ENCODE measurements at regions not wholly inside any gene's neighbourhood (a gene's known extent, or its start where the extent isn't known, plus 50 kb on each side); places are given as distances from the start of the nearest gene placed in this dataset.

GRCh38 chr2:207289295-207290018 lies 123.7 kb upstream of the KLF7 start:
- Mint-ChIP-seq H3K4me1 (peaks cover 1% of the 10 kb centered on the region), H3K36me3 (no peaks in the 10 kb centered on the region), H3K4me3 (no peak overlapping the region), H3K27me3 (ENCODE audit: low read depth in 3 of 3) (peaks cover 0 to 1% (median 0%) of the 10 kb centered on the region in 3 donors), H3K9me3 (no peaks in the 10 kb centered on the region), H3K27ac (no peak overlapping the region)
- no peak overlapping the region for H3K27ac ChIP-seq (ENCODE audit: low read depth in 1 of 2, low read length in 2 of 2)
- H3K4me3 ChIP-seq (replicated peaks in 1 of 3; ENCODE audit: low read depth in 2 of 3, low read length in 3 of 3) = no peak overlapping the region
- no peaks in the 10 kb centered on the region for H3K79me2 ChIP-seq (ENCODE audit: insufficient read depth, low read length)
- no peaks in the 10 kb centered on the region for H3K4me1 ChIP-seq (ENCODE audit: control insufficient read depth in 1 of 2, insufficient read depth in 2 of 2, low read length in 2 of 2)
- no peak for DNase-seq
- H3K9ac ChIP-seq (ENCODE audit: insufficient read depth, low read length, poor library complexity, severe bottlenecking) = no peak overlapping the region
- H3K27me3 ChIP-seq (ENCODE audit: control insufficient read depth in 2 of 2, insufficient read depth in 2 of 2, low read length in 2 of 2) = no peaks in the 10 kb centered on the region
- WGBS (ENCODE audit: insufficient coverage) = 100% methylated on average over 2 of the region's 2 CpGs
- H3K9me3 ChIP-seq (replicated peaks in 1 of 2; ENCODE audit: control insufficient read depth in 1 of 2, insufficient read depth in 1 of 2, low read length in 2 of 2) = no peaks in the 10 kb centered on the region
- intact Hi-C loops (cut with micrococcal nuclease) = no loop called here
- no peak overlapping the region for H3K4me2 ChIP-seq (replicated peaks; ENCODE audit: extremely low read depth, low read length, poor library complexity, severe bottlenecking)
- TF ChIP-seq CTCF (IDR thresholded peaks at IDR 0.05) = no peak
- H2AFZ ChIP-seq (ENCODE audit: insufficient read depth, low read depth, low read length, poor library complexity, severe bottlenecking) = no peak overlapping the region
- no peaks in the 10 kb centered on the region for H3K36me3 ChIP-seq (replicated peaks in 1 of 2; ENCODE audit: control insufficient read depth in 1 of 2, insufficient read depth in 2 of 2, low read length in 2 of 2)
- no peaks in the 10 kb centered on the region for H4K20me1 ChIP-seq (ENCODE audit: insufficient read depth, low read length)

- 100% methylated on average over 2 of the region's 5 CpGs for WGBS (ENCODE audit: insufficient coverage)
- H3K27me3 ChIP-seq (ENCODE audit: control insufficient read depth in 2 of 2, insufficient read depth in 2 of 2, low read length in 2 of 2) = no peaks in the 10 kb centered on the region
Observed at GRCh38 chr2:207290833-207291624, 125.3 kb upstream of the KLF7 start.

More at GRCh38 chr2:207290833-207291624, 125.3 kb upstream of the KLF7 start:
- Mint-ChIP-seq H3K4me3 (no peak overlapping the region), H3K36me3 (no peaks in the 10 kb centered on the region), H3K27ac (no peak overlapping the region), H3K4me1 (peaks cover 1% of the 10 kb centered on the region), H3K9me3 (peaks cover 0 to 2% (median 0%) of the 10 kb centered on the region in 7 donors), H3K27me3 (ENCODE audit: low read depth in 3 of 3) (no peaks in the 10 kb centered on the region)
- H2AFZ ChIP-seq (ENCODE audit: insufficient read depth, low read depth, low read length, poor library complexity, severe bottlenecking) = no peak overlapping the region
- H3K79me2 ChIP-seq (ENCODE audit: insufficient read depth, low read length) = no peaks in the 10 kb centered on the region
- no peak overlapping the region for H3K9ac ChIP-seq (ENCODE audit: insufficient read depth, low read length, poor library complexity, severe bottlenecking)
- no peak overlapping the region for H3K4me3 ChIP-seq (replicated peaks in 1 of 3; ENCODE audit: low read depth in 2 of 3, low read length in 3 of 3)
- H3K36me3 ChIP-seq (replicated peaks in 1 of 2; ENCODE audit: control insufficient read depth in 1 of 2, insufficient read depth in 2 of 2, low read length in 2 of 2) = no peaks in the 10 kb centered on the region
- DNase-seq = no peak
- TF ChIP-seq CTCF (IDR thresholded peaks at IDR 0.05) = no peak
- H3K27ac ChIP-seq (ENCODE audit: low read depth in 1 of 2, low read length in 2 of 2) = no peak overlapping the region
- H3K4me2 ChIP-seq (replicated peaks; ENCODE audit: extremely low read depth, low read length, poor library complexity, severe bottlenecking) = no peak overlapping the region
- intact Hi-C loops (cut with micrococcal nuclease) = no loop called here
- H4K20me1 ChIP-seq (ENCODE audit: insufficient read depth, low read length) = no peaks in the 10 kb centered on the region
- H3K4me1 ChIP-seq (ENCODE audit: control insufficient read depth in 1 of 2, insufficient read depth in 2 of 2, low read length in 2 of 2) = no peaks in the 10 kb centered on the region
- H3K9me3 ChIP-seq (replicated peaks in 1 of 2; ENCODE audit: control insufficient read depth in 1 of 2, insufficient read depth in 1 of 2, low read length in 2 of 2) = no peaks in the 10 kb centered on the region
